ENCODE measurements at regions not wholly inside any gene's neighbourhood (a gene's known extent, or its start where the extent isn't known, plus 50 kb on each side); places are given as distances from the start of the nearest gene placed in this dataset.

DNA sequence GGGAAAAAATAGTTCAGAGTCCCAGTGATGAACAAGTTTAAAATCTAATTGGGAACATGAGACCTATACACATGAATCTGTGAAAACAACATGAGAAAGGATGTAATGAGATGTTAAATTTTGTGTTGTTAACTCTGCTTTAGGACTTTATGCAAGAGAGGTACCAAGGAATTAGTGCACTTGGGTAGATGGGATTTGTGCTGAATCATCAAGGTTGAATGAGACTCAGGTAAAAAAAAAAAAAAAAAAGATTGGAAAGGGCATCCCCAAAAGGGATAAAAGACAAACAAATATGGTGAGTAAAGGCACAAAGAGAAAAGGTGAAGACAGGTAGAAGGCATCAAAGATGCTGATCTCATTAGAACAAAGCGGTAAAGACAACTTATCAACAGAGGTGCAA is 644.4 kb downstream of the CBLN4 start:
- H3K4me1 ChIP-seq (replicated peaks), result no peaks in the 10 kb centered on the region
- WGBS, result 91% methylated on average over 1 of the region's 1 CpG
- no peak overlapping the region for H3K4me3 ChIP-seq
- no peak overlapping the region for H3K27ac ChIP-seq
- H3K27me3 ChIP-seq (replicated peaks; ENCODE audit: insufficient read depth), result no peaks in the 10 kb centered on the region
- TF ChIP-seq POLR2A (IDR thresholded peaks at IDR 0.05), result no peak
- no peak for TF ChIP-seq POLR2AphosphoS5 (IDR thresholded peaks at IDR 0.05)
- TF ChIP-seq CTCF (IDR thresholded peaks at IDR 0.05), result no peak
- no peaks in the 10 kb centered on the region for H3K36me3 ChIP-seq
- DNase-seq (ENCODE audit: low spot score), result no peak
- no peaks in the 10 kb centered on the region for H3K9me3 ChIP-seq
- intact Hi-C loops (cut with DNase I), result no loop called here

- TF ChIP-seq POLR2AphosphoS5 (IDR thresholded peaks at IDR 0.05) (no peak), POLR2A (IDR thresholded peaks at IDR 0.05) (no peak), CTCF (IDR thresholded peaks at IDR 0.05) (no peak)
- intact Hi-C loops (cut with DNase I), result no loop called here
Observed at GRCh38 chr20:55354720-55355119, 650.6 kb downstream of the CBLN4 start.

GRCh38 chr20:55353206-55353605 is 652.1 kb downstream of the CBLN4 start:
- DNase-seq (ENCODE audit: low spot score), result no peak
- no peaks in the 10 kb centered on the region for H3K36me3 ChIP-seq
- intact Hi-C loops (cut with DNase I), result no loop called here
- H3K9me3 ChIP-seq, result no peaks in the 10 kb centered on the region
- H3K27me3 ChIP-seq (replicated peaks; ENCODE audit: insufficient read depth), result no peaks in the 10 kb centered on the region
- 93% methylated on average over 1 of the region's 1 CpG for WGBS
- H3K27ac ChIP-seq, result no peak overlapping the region
- TF ChIP-seq POLR2AphosphoS5 (IDR thresholded peaks at IDR 0.05), result no peak
- no peak for TF ChIP-seq POLR2A (IDR thresholded peaks at IDR 0.05)
- no peak for TF ChIP-seq CTCF (IDR thresholded peaks at IDR 0.05)
- H3K4me3 ChIP-seq, result no peak overlapping the region
- H3K4me1 ChIP-seq (replicated peaks), result no peaks in the 10 kb centered on the region

More at GRCh38 chr20:55354720-55355119, 650.6 kb downstream of the CBLN4 start:
- no peaks in the 10 kb centered on the region for H3K27me3 ChIP-seq (replicated peaks; ENCODE audit: insufficient read depth)
- 39% methylated on average over 3 of the region's 3 CpGs for WGBS
- no peak for DNase-seq (ENCODE audit: low spot score)
- H3K4me1 ChIP-seq (replicated peaks), result no peaks in the 10 kb centered on the region
- H3K27ac ChIP-seq, result no peak overlapping the region
- no peaks in the 10 kb centered on the region for H3K9me3 ChIP-seq
- no peaks in the 10 kb centered on the region for H3K36me3 ChIP-seq
- H3K4me3 ChIP-seq, result no peak overlapping the region

DNA sequence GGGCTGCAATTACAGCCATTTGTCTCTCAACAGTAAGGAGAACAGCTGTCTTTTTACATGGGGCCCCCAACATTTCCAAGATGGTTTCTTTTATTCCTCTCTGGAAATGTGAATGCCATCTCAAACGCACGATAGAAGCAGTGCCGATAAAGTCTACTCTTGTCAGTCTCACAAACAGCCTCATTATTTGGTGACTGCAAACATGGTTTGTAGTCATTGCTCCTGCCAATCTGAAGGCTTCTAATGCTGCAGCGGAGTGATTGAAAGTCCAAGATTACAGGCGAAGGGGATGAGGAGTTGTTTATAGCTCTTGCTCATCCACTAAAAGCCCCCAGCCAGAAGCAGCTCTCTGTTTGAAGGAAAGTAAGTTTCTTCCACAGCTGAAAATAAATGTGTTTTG is 657.1 kb downstream of the CBLN4 start:
- TF ChIP-seq POLR2AphosphoS5 (IDR thresholded peaks at IDR 0.05) (no peak), CTCF (IDR thresholded peaks at IDR 0.05) (no peak), POLR2A (IDR thresholded peaks at IDR 0.05) (no peak)
- no peak overlapping the region for H3K27ac ChIP-seq
- H3K4me3 ChIP-seq, result no peak overlapping the region
- WGBS, result 50% methylated on average over 5 of the region's 5 CpGs
- intact Hi-C loops (cut with DNase I), result no loop called here
- H3K4me1 ChIP-seq (replicated peaks), result no peaks in the 10 kb centered on the region
- no peaks in the 10 kb centered on the region for H3K27me3 ChIP-seq (replicated peaks; ENCODE audit: insufficient read depth)
- no peaks in the 10 kb centered on the region for H3K9me3 ChIP-seq
- H3K36me3 ChIP-seq, result no peaks in the 10 kb centered on the region
- DNase-seq (ENCODE audit: low spot score), result no peak

- no peaks in the 10 kb centered on the region for H3K36me3 ChIP-seq
- H3K9me3 ChIP-seq, result no peaks in the 10 kb centered on the region
- WGBS, result 93% methylated on average over 3 of the region's 3 CpGs
- H3K27me3 ChIP-seq (replicated peaks; ENCODE audit: insufficient read depth), result no peaks in the 10 kb centered on the region
- no peak overlapping the region for H3K27ac ChIP-seq
- H3K4me1 ChIP-seq (replicated peaks), result no peaks in the 10 kb centered on the region
- no peak overlapping the region for H3K4me3 ChIP-seq
- TF ChIP-seq POLR2AphosphoS5 (IDR thresholded peaks at IDR 0.05) (no peak), CTCF (IDR thresholded peaks at IDR 0.05) (no peak), POLR2A (IDR thresholded peaks at IDR 0.05) (no peak)
- intact Hi-C loops (cut with DNase I), result no loop called here
- DNase-seq (ENCODE audit: low spot score), result no peak
Observed at GRCh38 chr20:55342822-55343221, 662.5 kb downstream of the CBLN4 start.

Measured in prostate gland (tissue), 2 donors.